Transverse colon (tissue), 3 donors: ENCODE measurements at regions not wholly inside any gene's neighbourhood (a gene's known extent, or its start where the extent isn't known, plus 50 kb on each side); places are given as distances from the start of the nearest gene placed in this dataset.

Experiments
- CTCF ChIP-seq, 5 experiments: fragments of 200-600 bp in 3 of 5; fragments of 450-650 bp in 2 of 5; sonication (generic) in 3 of 5; IDR thresholded peaks; 1 replicate in 2 of 5; 2 replicates in 3 of 5; pipeline ENCODE4 v1.5.1; 2016 to 2017; ENCODE audit warnings: antibody characterized with exemption in 5 of 5, inconsistent platforms in 3 of 5, mild to moderate bottlenecking in 2 of 5, moderate library complexity in 1 of 5
- POLR2A ChIP-seq: fragments of 450-650 bp; IDR thresholded peaks from one replicate; pipeline ENCODE4 v1.6.1; 2016; ENCODE audit warnings: antibody characterized with exemption, mild to moderate bottlenecking, moderate library complexity

GRCh38 chr5:159765760-159766517 lies 150.3 kb upstream of the ADRA1B start:
- TF ChIP-seq CTCF (IDR thresholded peaks at IDR 0.05) (no peak), POLR2A (no peak)
